ENCODE measurements at regions not wholly inside any gene's neighbourhood (a gene's known extent, or its start where the extent isn't known, plus 50 kb on each side); places are given as distances from the start of the nearest gene placed in this dataset.

- no peak for TF ChIP-seq ZBTB39 (CRISPR knock-in tag; IDR thresholded peaks at IDR 0.05)
- TF ChIP-seq ZNF564 (CRISPR knock-in tag; IDR thresholded peaks at IDR 0.05): peak; percentile 59; the same call in 1 of the 2 replicates
- TF ChIP-seq HBP1 (CRISPR knock-in tag; IDR thresholded peaks at IDR 0.05; ENCODE audit: low read depth): no peak
- peak; percentile 78 for TF ChIP-seq POLR2G (IDR thresholded peaks at IDR 0.05; ENCODE audit: low read depth, low read length)
- TF ChIP-seq FOXC1 (CRISPR knock-in tag; IDR thresholded peaks at IDR 0.05; ENCODE audit: borderline replicate concordance): peak; percentile 82
- no peak for TF ChIP-seq ZBTB33 (CRISPR knock-in tag; IDR thresholded peaks at IDR 0.05)
- TF ChIP-seq MLLT10 (CRISPR knock-in tag; IDR thresholded peaks at IDR 0.05): no peak
- TF ChIP-seq ISL2 (CRISPR knock-in tag; IDR thresholded peaks at IDR 0.05): peak; percentile 93
- 0 out of 2 replicates have a peak, but pooled peaks have one; percentile 26 for TF ChIP-seq MXD4 (CRISPR knock-in tag; IDR thresholded peaks at IDR 0.05)
- no peak for TF ChIP-seq ZNF800 (CRISPR knock-in tag; IDR thresholded peaks at IDR 0.05)
- TF ChIP-seq PPARG (CRISPR knock-in tag; conservative IDR thresholded peaks at IDR 0.05): peak; percentile 61
- no peak for TF ChIP-seq SSRP1 (CRISPR knock-in tag; IDR thresholded peaks at IDR 0.05)
- peak; percentile 78 for TF ChIP-seq KAT8 (CRISPR knock-in tag; IDR thresholded peaks at IDR 0.05)
- no peak for TF ChIP-seq MBNL3 (CRISPR knock-in tag; conservative IDR thresholded peaks at IDR 0.05)
- TF ChIP-seq SP4 (CRISPR knock-in tag; IDR thresholded peaks at IDR 0.05): peak; percentile 56; the same call in 1 of the 2 replicates
- TF ChIP-seq ZNF12 (CRISPR knock-in tag; IDR thresholded peaks at IDR 0.05): no peak
- TF ChIP-seq ARHGAP35 (CRISPR knock-in tag; IDR thresholded peaks at IDR 0.05; ENCODE audit: borderline replicate concordance): no peak
- peak; percentile 37; the same call in 1 of the 2 replicates for TF ChIP-seq RBFOX2 (IDR thresholded peaks at IDR 0.05; ENCODE audit: low read depth, low read length)
- no peak for TF ChIP-seq NFE2L1 (CRISPR knock-in tag; IDR thresholded peaks at IDR 0.05; ENCODE audit: borderline replicate concordance)
- TF ChIP-seq ZBTB7B (CRISPR knock-in tag; IDR thresholded peaks at IDR 0.05): peak; percentile 93
- TF ChIP-seq ZNF34 (CRISPR knock-in tag; IDR thresholded peaks at IDR 0.05; ENCODE audit: borderline replicate concordance): no peak
- TF ChIP-seq KDM5B (CRISPR knock-in tag; IDR thresholded peaks at IDR 0.05; ENCODE audit: borderline replicate concordance): peak; percentile 77; the same call in 1 of the 2 replicates
- peak; percentile 79 for TF ChIP-seq HINFP (CRISPR knock-in tag; IDR thresholded peaks at IDR 0.05; ENCODE audit: low read depth)
Measured at GRCh38 chr5:102099766-102100331, 196.2 kb downstream of the SLCO4C1 start (continued).
